NOMO-1 treated with DMSO at 0.1 percent for 48 hours (cell line): ENCODE measurements at regions not wholly inside any gene's neighbourhood (a gene's known extent, or its start where the extent isn't known, plus 50 kb on each side); places are given as distances from the start of the nearest gene placed in this dataset.

ENCODE experiments used
- DNase-seq: peaks from one replicate; lab custom pipeline; 2025; ENCODE audit not compliant: unreplicated experiment; lab: John Stamatoyannopoulos, UW

- no peak for DNase-seq
Measured at GRCh38 chr15:88742161-88742560, 61.1 kb upstream of the ACAN start.

- no peak for DNase-seq
Measured at GRCh38 chr15:88744548-88745020, 58.7 kb upstream of the ACAN start.

- DNase-seq: no peak
Measured at GRCh38 chr15:88745065-88745464, 58.2 kb upstream of the ACAN start.

GRCh38 chr15:88745696-88746095 is 57.5 kb upstream of the ACAN start:
- peak; percentile 21 for DNase-seq

- DNase-seq: no peak
Measured at GRCh38 chr15:88746451-88746850, 56.8 kb upstream of the ACAN start.

GRCh38 chr15:88747111-88747510 is 56.1 kb upstream of the ACAN start:
- DNase-seq: no peak

- no peak for DNase-seq
Measured at GRCh38 chr15:88747631-88748030, 55.6 kb upstream of the ACAN start.

GRCh38 chr15:88748081-88748480 is 55.2 kb upstream of the ACAN start:
- DNase-seq: no peak

GRCh38 chr15:88748651-88749050 is 54.6 kb upstream of the ACAN start:
- no peak for DNase-seq

GRCh38 chr15:88749699-88750098 is 53.5 kb upstream of the ACAN start:
- no peak for DNase-seq

- no peak for DNase-seq
Measured at GRCh38 chr15:88752501-88752900, 50.7 kb upstream of the ACAN start.

- no peak for DNase-seq
Measured at GRCh38 chr15:88752951-88753350, 50.3 kb upstream of the ACAN start.
